A549 (cell line): ENCODE measurements at regions not wholly inside any gene's neighbourhood (a gene's known extent, or its start where the extent isn't known, plus 50 kb on each side); places are given as distances from the start of the nearest gene placed in this dataset.

Experiments used
- ATAC-seq, 2 experiments: fragments of 200-7000 bp in 1 of 2; fragments of >200 bp in 1 of 2; cut with Nextera tagmentation in 1 of 2; cut with Tn5 transposase in 1 of 2; 3 replicates each; pipeline versions ENCODE4 v1.8.0 to v1.9.1; 2018 to 2020; ENCODE audit warnings: mild to moderate bottlenecking in 1 of 2, moderate library complexity in 1 of 2
- CTCF ChIA-PET: fragments of 300-600 bp; sonication (Branson Sonifier 250); formaldehyde crosslinking; extraction: SDS; loops from one replicate; lab custom pipeline; 2021; ENCODE audit warnings: antibody characterized with exemption, inconsistent platforms; lab: Yijun Ruan, JAX
- POLR2A ChIA-PET: fragments of 350-600 bp; formaldehyde crosslinking; extraction: SDS; loops from one replicate; lab custom pipeline; 2021; ENCODE audit warnings: antibody characterized with exemption, inconsistent platforms; lab: Yijun Ruan, JAX
- DNase-seq, 2 experiments: peaks; one replicate each; pipeline versions ENCODE4 v3.0.0 to v3.0.0-alpha.2; 2011 to 2016; ENCODE audit warnings: low read depth in 1 of 2, low spot score in 1 of 2
- FAIRE-seq: peaks from 2 replicates; lab custom pipeline; 2011; peaks lifted over from hg19 to GRCh38; lab: Jason Lieb, UNC
- H3K27ac ChIP-seq, 2 experiments: fragments of >200 bp; sonication (Bioruptor Twin); formaldehyde crosslinking; 3 replicates each; pipeline ENCODE4 v1.5.1; 2016 to 2017
- H3K4me1 ChIP-seq: fragments of >200 bp; sonication (Bioruptor Twin); formaldehyde crosslinking; 3 replicates; pipeline ENCODE4 v1.6.1; 2016
- H3K4me2 ChIP-seq: fragments of >200 bp; sonication (Bioruptor Twin); formaldehyde crosslinking; 3 replicates; pipeline ENCODE4 v1.6.1; 2016
- H3K4me3 ChIP-seq: fragments of >200 bp; sonication (Bioruptor Twin); formaldehyde crosslinking; 3 replicates; pipeline ENCODE4 v1.5.1; 2016
- H3K9me3 ChIP-seq: fragments of >200 bp; sonication (Bioruptor Twin); formaldehyde crosslinking; 3 replicates; pipeline ENCODE4 v1.6.1; 2016
- CBX2 ChIP-seq: fragments of 200-600 bp; sonication (generic); IDR thresholded peaks from 2 replicates; pipeline ENCODE4 v1.6.1; 2016; ENCODE audit warnings: low read depth, mild to moderate bottlenecking, borderline replicate concordance
- CBX8 ChIP-seq: fragments of 200-600 bp; sonication (generic); IDR thresholded peaks from 2 replicates; pipeline ENCODE4 v1.6.1; 2016
- CEBPB ChIP-seq, 2 experiments: fragments of >200 bp in 1 of 2; sonication (Bioruptor Twin) in 1 of 2; formaldehyde crosslinking in 1 of 2; IDR thresholded peaks; 2 replicates each; pipeline ENCODE4 v1.6.1; 2012 to 2016
- EHMT2 ChIP-seq: fragments of 200-600 bp; sonication (generic); IDR thresholded peaks from 2 replicates; pipeline ENCODE4 v1.6.1; 2016; ENCODE audit warnings: antibody characterized with exemption, low read depth, mild to moderate bottlenecking, moderate library complexity
- EP300 ChIP-seq, 2 experiments: fragments of >200 bp; sonication (Bioruptor Twin); formaldehyde crosslinking; IDR thresholded peaks; 2 replicates in 1 of 2; 3 replicates in 1 of 2; pipeline ENCODE4 v1.6.1; 2016 to 2017
- ESRRA ChIP-seq: fragments of 150-350 bp; IDR thresholded peaks from 2 replicates; pipeline ENCODE4 v1.6.1; 2014; ENCODE audit warnings: mild to moderate bottlenecking, low read length, borderline replicate concordance
- FOSB ChIP-seq: fragments of 250-450 bp; sonication (Bioruptor Pico); IDR thresholded peaks from 2 replicates; pipeline ENCODE4 v1.5.0; 2020; ENCODE audit warnings: mild to moderate bottlenecking, moderate library complexity
- FOXS1 ChIP-seq: fragments of 250-450 bp; sonication (Bioruptor Pico); IDR thresholded peaks from 2 replicates; pipeline ENCODE4 v1.5.0; 2020; ENCODE audit warnings: mild to moderate bottlenecking, moderate library complexity
- HDAC2 ChIP-seq: fragments of 200-600 bp; sonication (generic); IDR thresholded peaks from 2 replicates; pipeline ENCODE4 v1.6.1; 2016
- HOXB13 ChIP-seq: fragments of 250-450 bp; sonication (Bioruptor Pico); IDR thresholded peaks from 2 replicates; pipeline ENCODE4 v1.5.0; 2020; ENCODE audit warnings: low read depth, mild to moderate bottlenecking, moderate library complexity
- HOXB5 ChIP-seq: fragments of 250-450 bp; sonication (Bioruptor Pico); IDR thresholded peaks from 2 replicates; pipeline ENCODE4 v1.5.0; 2020; ENCODE audit warnings: mild to moderate bottlenecking, moderate library complexity
- JUN ChIP-seq, 2 experiments: fragments of >200 bp; sonication (Bioruptor Twin); formaldehyde crosslinking; IDR thresholded peaks; 2 replicates in 1 of 2; 3 replicates in 1 of 2; pipeline ENCODE4 v1.6.1; 2016 to 2017
- JUNB ChIP-seq: fragments of >200 bp; sonication (Bioruptor Twin); formaldehyde crosslinking; IDR thresholded peaks from 2 replicates; pipeline ENCODE4 v1.6.1; 2016
- KDM1A ChIP-seq: fragments of 200-600 bp; sonication (generic); IDR thresholded peaks from 2 replicates; pipeline ENCODE4 v1.6.1; 2016; ENCODE audit warnings: low read depth, mild to moderate bottlenecking
- KDM5A ChIP-seq: fragments of 200-600 bp; sonication (generic); IDR thresholded peaks from 2 replicates; pipeline ENCODE4 v1.6.1; 2016; ENCODE audit warnings: antibody characterized with exemption, mild to moderate bottlenecking
- MAZ ChIP-seq: fragments of 150-350 bp; IDR thresholded peaks from 2 replicates; pipeline ENCODE4 v1.6.1; 2014; ENCODE audit warnings: antibody characterized with exemption, low read depth, low read length, borderline replicate concordance
- NPAS2 ChIP-seq: fragments of 250-450 bp; sonication (Bioruptor Pico); IDR thresholded peaks from 2 replicates; pipeline ENCODE4 v1.8.0; 2022; ENCODE audit warnings: mild to moderate bottlenecking, moderate library complexity, borderline replicate concordance
- PHF8 ChIP-seq: fragments of 200-600 bp; sonication (generic); IDR thresholded peaks from 2 replicates; pipeline ENCODE4 v1.6.1; 2016; ENCODE audit warnings: low read depth, mild to moderate bottlenecking, antibody characterized with exemption, moderate library complexity, borderline replicate concordance
- POLR2A ChIP-seq: IDR thresholded peaks from 2 replicates; pipeline ENCODE4 v1.6.1; 2012; ENCODE audit warnings: mild to moderate bottlenecking, low read length
- POLR2AphosphoS2 ChIP-seq: conservative IDR thresholded peaks from 2 replicates; pipeline ENCODE4 v1.6.1; 2012; ENCODE audit warnings: low read length, improper control_type of control experiment, inconsistent platforms
- RARB ChIP-seq: fragments of 250-450 bp; sonication (Bioruptor Pico); IDR thresholded peaks from 2 replicates; pipeline ENCODE4 v1.8.0; 2021; ENCODE audit warnings: mild to moderate bottlenecking, moderate library complexity
- TP53 ChIP-seq: fragments of 250-450 bp; sonication (Bioruptor Pico); IDR thresholded peaks from 2 replicates; pipeline ENCODE4 v1.5.0; 2021; ENCODE audit warnings: mild to moderate bottlenecking, moderate library complexity
- ZC3H11A ChIP-seq: fragments of 450-650 bp; IDR thresholded peaks from 2 replicates; pipeline ENCODE4 v1.6.1; 2014; ENCODE audit warnings: antibody characterized with exemption, mild to moderate bottlenecking
- ZFP36 ChIP-seq: fragments of 450-650 bp; IDR thresholded peaks from 2 replicates; pipeline ENCODE4 v1.6.1; 2014; ENCODE audit warnings: borderline replicate concordance; ENCODE audit not compliant: partially characterized antibody
- ZNF302 ChIP-seq: fragments of 250-450 bp; sonication (Bioruptor Pico); IDR thresholded peaks from 2 replicates; pipeline ENCODE4 v1.9.0; 2021; ENCODE audit warnings: inconsistent platforms, mild to moderate bottlenecking, moderate library complexity
- ZSCAN20 ChIP-seq: fragments of 250-450 bp; sonication (Bioruptor Pico); IDR thresholded peaks from 2 replicates; pipeline ENCODE4 v1.8.0; 2022; ENCODE audit warnings: mild to moderate bottlenecking, moderate library complexity
- WGBS: methylation state at CpG from one replicate; pipeline ENCODE4 v1.1.6; 2017; ENCODE audit errors: missing lambda C conversion rate; 5-methylcytosine and 5-hydroxymethylcytosine counted together
- TF ChIP-seq, protein P1 (sequence below): fragments of 250-450 bp; sonication (Bioruptor Pico); IDR thresholded peaks from 2 replicates; pipeline ENCODE4 v1.5.0; 2020; ENCODE audit warnings: low read depth, mild to moderate bottlenecking, moderate library complexity
- TF ChIP-seq, protein P2 (sequence below): fragments of 200-600 bp; sonication (generic); IDR thresholded peaks from 2 replicates; pipeline ENCODE4 v1.6.1; 2016; ENCODE audit warnings: antibody characterized with exemption, mild to moderate bottlenecking, moderate library complexity
- TF ChIP-seq, protein P3 (sequence below): fragments of >200 bp; sonication (Bioruptor Twin); formaldehyde crosslinking; IDR thresholded peaks from 3 replicates; pipeline ENCODE4 v1.5.1; 2016

GRCh38 chr6:106757267-106757666 is 127.9 kb downstream of the QRSL1 start:
- DNase-seq: peak in 1 of 2 experiments; percentile 20
- CTCF ChIA-PET: interaction anchor here (1.4 kb wide), 1 partner anchor 10 kb away, joined by 7 read pairs; no protein-coding TSS in a partner anchor
- H3K4me1 ChIP-seq: peaks cover 20% of the 10 kb centered on the region
- FAIRE-seq: no peak
- no peak for ATAC-seq
- no peak overlapping the region for H3K4me3 ChIP-seq
- POLR2A ChIA-PET: no interaction called here
- no peak for TF ChIP-seq RARB (CRISPR knock-in tag)
- no peak for TF ChIP-seq CBX8
- no peak for TF ChIP-seq PHF8
- no peak for TF ChIP-seq HDAC2
- TF ChIP-seq TP53 (CRISPR knock-in tag): no peak
- no peak for TF ChIP-seq NPAS2 (CRISPR knock-in tag)
- no peak for TF ChIP-seq CEBPB (IDR thresholded peaks at IDR 0.05)
- TF ChIP-seq, protein P1, sequence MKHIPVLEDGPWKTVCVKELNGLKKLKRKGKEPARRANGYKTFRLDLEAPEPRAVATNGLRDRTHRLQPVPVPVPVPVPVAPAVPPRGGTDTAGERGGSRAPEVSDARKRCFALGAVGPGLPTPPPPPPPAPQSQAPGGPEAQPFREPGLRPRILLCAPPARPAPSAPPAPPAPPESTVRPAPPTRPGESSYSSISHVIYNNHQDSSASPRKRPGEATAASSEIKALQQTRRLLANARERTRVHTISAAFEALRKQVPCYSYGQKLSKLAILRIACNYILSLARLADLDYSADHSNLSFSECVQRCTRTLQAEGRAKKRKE (CRISPR knock-in tag): no peak
- TF ChIP-seq JUNB: no peak
- no peak for TF ChIP-seq MAZ
- no peak for TF ChIP-seq EHMT2
- TF ChIP-seq, protein P2, sequence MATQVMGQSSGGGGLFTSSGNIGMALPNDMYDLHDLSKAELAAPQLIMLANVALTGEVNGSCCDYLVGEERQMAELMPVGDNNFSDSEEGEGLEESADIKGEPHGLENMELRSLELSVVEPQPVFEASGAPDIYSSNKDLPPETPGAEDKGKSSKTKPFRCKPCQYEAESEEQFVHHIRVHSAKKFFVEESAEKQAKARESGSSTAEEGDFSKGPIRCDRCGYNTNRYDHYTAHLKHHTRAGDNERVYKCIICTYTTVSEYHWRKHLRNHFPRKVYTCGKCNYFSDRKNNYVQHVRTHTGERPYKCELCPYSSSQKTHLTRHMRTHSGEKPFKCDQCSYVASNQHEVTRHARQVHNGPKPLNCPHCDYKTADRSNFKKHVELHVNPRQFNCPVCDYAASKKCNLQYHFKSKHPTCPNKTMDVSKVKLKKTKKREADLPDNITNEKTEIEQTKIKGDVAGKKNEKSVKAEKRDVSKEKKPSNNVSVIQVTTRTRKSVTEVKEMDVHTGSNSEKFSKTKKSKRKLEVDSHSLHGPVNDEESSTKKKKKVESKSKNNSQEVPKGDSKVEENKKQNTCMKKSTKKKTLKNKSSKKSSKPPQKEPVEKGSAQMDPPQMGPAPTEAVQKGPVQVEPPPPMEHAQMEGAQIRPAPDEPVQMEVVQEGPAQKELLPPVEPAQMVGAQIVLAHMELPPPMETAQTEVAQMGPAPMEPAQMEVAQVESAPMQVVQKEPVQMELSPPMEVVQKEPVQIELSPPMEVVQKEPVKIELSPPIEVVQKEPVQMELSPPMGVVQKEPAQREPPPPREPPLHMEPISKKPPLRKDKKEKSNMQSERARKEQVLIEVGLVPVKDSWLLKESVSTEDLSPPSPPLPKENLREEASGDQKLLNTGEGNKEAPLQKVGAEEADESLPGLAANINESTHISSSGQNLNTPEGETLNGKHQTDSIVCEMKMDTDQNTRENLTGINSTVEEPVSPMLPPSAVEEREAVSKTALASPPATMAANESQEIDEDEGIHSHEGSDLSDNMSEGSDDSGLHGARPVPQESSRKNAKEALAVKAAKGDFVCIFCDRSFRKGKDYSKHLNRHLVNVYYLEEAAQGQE: no peak
- TF ChIP-seq ZFP36: no peak
- peak overlapping the region; percentile 36; the same call in 2 of the 3 replicates for H3K4me2 ChIP-seq
- peak overlapping the region in 1 of 2 experiments; percentile 54; a peak in 2 of 6 replicates for H3K27ac ChIP-seq
- 13% methylated on average over 2 of the region's 2 CpGs for WGBS
- H3K9me3 ChIP-seq: 0 out of 3 replicates have a peak, but pooled peaks cover 3% of the 10 kb centered on the region

- Histone ChIP-seq H3K27ac (peak overlapping the region in 1 of 2 experiments; percentile 66; a peak in 2 of 6 replicates), H3K4me2 (no peak overlapping the region), H3K4me1 (peaks cover 51% of the 10 kb centered on the region), H3K9me3 (0 out of 3 replicates have a peak, but pooled peaks cover 2% of the 10 kb centered on the region), H3K4me3 (no peak overlapping the region)
- no peak for TF ChIP-seq ZNF302 (CRISPR knock-in tag)
- no peak for TF ChIP-seq FOXS1 (CRISPR knock-in tag)
- TF ChIP-seq ZC3H11A: no peak
- no peak for TF ChIP-seq POLR2AphosphoS2
- DNase-seq: no peak
- ChIA-PET POLR2A (no interaction called here), CTCF (no interaction called here)
- FAIRE-seq: no peak
- 78% methylated on average over 5 of the region's 5 CpGs for WGBS
- no peak for ATAC-seq
These were observed 124.8 kb downstream of the QRSL1 start for GRCh38 chr6:106754215-106754614.

DNA sequence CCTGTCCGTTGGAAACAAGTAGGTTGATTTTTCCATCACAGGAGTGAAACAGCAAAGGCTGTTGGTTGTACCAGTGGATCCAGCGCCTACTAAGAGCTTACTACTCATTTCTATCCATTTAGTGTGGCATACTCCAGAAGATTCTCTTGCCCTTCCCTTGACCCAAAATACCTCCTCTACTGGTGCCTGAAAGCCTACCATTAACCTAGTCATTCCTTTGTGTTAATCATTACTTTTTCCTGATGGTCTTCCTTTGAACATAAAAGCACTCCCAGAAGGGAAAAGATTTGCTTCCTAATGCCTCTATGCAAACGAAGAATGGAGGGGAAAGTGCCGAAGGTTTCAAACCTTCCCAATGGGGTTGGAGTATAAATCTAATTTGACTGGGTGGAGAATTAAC is 123.3 kb downstream of the QRSL1 start:
- ATAC-seq (no peak), DNase-seq (no peak), FAIRE-seq (no peak)
- Histone ChIP-seq H3K4me1 (peaks cover 64% of the 10 kb centered on the region), H3K4me3 (no peak overlapping the region), H3K27ac (peak overlapping the region; percentile 70 to 89; a peak in 5 of 6 replicates), H3K4me2 (peak overlapping the region; percentile 49), H3K9me3 (no peaks in the 10 kb centered on the region)
- POLR2A ChIA-PET: no interaction called here
- TF ChIP-seq CBX8: no peak
- no peak for TF ChIP-seq ZNF302 (CRISPR knock-in tag)
- TF ChIP-seq ZFP36: no peak
- no peak for TF ChIP-seq ZC3H11A
- TF ChIP-seq, protein P3, sequence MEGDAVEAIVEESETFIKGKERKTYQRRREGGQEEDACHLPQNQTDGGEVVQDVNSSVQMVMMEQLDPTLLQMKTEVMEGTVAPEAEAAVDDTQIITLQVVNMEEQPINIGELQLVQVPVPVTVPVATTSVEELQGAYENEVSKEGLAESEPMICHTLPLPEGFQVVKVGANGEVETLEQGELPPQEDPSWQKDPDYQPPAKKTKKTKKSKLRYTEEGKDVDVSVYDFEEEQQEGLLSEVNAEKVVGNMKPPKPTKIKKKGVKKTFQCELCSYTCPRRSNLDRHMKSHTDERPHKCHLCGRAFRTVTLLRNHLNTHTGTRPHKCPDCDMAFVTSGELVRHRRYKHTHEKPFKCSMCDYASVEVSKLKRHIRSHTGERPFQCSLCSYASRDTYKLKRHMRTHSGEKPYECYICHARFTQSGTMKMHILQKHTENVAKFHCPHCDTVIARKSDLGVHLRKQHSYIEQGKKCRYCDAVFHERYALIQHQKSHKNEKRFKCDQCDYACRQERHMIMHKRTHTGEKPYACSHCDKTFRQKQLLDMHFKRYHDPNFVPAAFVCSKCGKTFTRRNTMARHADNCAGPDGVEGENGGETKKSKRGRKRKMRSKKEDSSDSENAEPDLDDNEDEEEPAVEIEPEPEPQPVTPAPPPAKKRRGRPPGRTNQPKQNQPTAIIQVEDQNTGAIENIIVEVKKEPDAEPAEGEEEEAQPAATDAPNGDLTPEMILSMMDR: no peak
- TF ChIP-seq KDM5A: no peak
- no peak for TF ChIP-seq HDAC2
- no peak for TF ChIP-seq CBX2
- TF ChIP-seq EP300 (IDR thresholded peaks at IDR 0.05): no peak
- no peak for TF ChIP-seq NPAS2 (CRISPR knock-in tag)
- no peak for TF ChIP-seq ESRRA
- no peak for TF ChIP-seq FOSB
- TF ChIP-seq HOXB5 (CRISPR knock-in tag): no peak
- TF ChIP-seq JUN (IDR thresholded peaks at IDR 0.05): no peak
- TF ChIP-seq HOXB13: no peak
- TF ChIP-seq ZSCAN20: no peak
- TF ChIP-seq POLR2A: no peak
- no peak for TF ChIP-seq KDM1A
- 57% methylated on average over 4 of the region's 4 CpGs for WGBS
- CTCF ChIA-PET: no interaction called here
